ENCODE measurements at regions not wholly inside any gene's neighbourhood (a gene's known extent, or its start where the extent isn't known, plus 50 kb on each side); places are given as distances from the start of the nearest gene placed in this dataset.
A peak's percentile ranks its signal among the peaks of the same experiment; 100 is the strongest.

DNA sequence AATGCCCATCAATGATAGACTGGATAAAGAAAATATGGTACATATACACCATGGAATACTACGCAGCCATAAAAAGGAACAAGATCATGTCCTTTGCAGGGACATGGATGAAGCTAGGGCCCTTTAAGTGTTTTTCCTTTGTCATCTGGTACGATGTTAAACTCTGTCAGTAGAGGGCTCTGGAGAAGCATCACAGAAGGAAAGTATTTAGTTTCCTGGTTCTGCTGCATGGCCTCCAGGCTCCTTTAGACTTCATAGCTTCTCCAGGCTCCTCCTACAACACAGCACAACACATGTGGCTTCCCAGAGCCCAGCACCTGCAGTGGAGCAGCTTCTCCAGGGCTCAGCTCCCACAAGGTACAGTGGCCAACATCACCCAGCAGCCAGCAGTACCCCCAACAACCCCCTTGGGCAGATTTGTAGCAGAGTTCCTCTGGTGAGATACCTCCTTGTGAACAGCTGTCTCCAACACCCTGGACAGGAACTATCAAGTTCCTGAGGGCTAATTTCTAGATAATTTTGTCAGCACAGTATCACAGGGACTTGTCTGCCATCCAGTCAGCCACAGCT lies 63.4 kb downstream of the KCTD12 start:
- TF ChIP-seq, protein P1, sequence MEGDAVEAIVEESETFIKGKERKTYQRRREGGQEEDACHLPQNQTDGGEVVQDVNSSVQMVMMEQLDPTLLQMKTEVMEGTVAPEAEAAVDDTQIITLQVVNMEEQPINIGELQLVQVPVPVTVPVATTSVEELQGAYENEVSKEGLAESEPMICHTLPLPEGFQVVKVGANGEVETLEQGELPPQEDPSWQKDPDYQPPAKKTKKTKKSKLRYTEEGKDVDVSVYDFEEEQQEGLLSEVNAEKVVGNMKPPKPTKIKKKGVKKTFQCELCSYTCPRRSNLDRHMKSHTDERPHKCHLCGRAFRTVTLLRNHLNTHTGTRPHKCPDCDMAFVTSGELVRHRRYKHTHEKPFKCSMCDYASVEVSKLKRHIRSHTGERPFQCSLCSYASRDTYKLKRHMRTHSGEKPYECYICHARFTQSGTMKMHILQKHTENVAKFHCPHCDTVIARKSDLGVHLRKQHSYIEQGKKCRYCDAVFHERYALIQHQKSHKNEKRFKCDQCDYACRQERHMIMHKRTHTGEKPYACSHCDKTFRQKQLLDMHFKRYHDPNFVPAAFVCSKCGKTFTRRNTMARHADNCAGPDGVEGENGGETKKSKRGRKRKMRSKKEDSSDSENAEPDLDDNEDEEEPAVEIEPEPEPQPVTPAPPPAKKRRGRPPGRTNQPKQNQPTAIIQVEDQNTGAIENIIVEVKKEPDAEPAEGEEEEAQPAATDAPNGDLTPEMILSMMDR (IDR thresholded peaks at IDR 0.05; ENCODE audit: low read depth, low read length) = peak; percentile 12
- TF ChIP-seq POLR2A (IDR thresholded peaks at IDR 0.05; ENCODE audit: extremely low read depth, insufficient read length) (no peak), MYC (IDR thresholded peaks at IDR 0.05; ENCODE audit: low read depth, low read length) (no peak)
- TF ChIP-seq, protein P2, sequence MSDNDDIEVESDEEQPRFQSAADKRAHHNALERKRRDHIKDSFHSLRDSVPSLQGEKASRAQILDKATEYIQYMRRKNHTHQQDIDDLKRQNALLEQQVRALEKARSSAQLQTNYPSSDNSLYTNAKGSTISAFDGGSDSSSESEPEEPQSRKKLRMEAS (IDR thresholded peaks at IDR 0.05; ENCODE audit: low read depth, low read length) = no peak
